GM12892 (cell line): ENCODE measurements at regions not wholly inside any gene's neighbourhood (a gene's known extent, or its start where the extent isn't known, plus 50 kb on each side); places are given as distances from the start of the nearest gene placed in this dataset.

ENCODE experiments used
- POLR2A ChIP-seq: IDR thresholded peaks from 2 replicates; pipeline ENCODE4 v1.6.1; 2011; ENCODE audit warnings: low read depth, low read length, control low read depth
- POLR2AphosphoS5 ChIP-seq: IDR thresholded peaks from 2 replicates; pipeline ENCODE4 v1.6.1; 2011; ENCODE audit warnings: low read depth, low read length, control low read depth
- TAF1 ChIP-seq: IDR thresholded peaks from 2 replicates; pipeline ENCODE4 v1.6.1; 2011; ENCODE audit warnings: low read depth, mild to moderate bottlenecking, control low read depth, low read length, borderline replicate concordance

DNA sequence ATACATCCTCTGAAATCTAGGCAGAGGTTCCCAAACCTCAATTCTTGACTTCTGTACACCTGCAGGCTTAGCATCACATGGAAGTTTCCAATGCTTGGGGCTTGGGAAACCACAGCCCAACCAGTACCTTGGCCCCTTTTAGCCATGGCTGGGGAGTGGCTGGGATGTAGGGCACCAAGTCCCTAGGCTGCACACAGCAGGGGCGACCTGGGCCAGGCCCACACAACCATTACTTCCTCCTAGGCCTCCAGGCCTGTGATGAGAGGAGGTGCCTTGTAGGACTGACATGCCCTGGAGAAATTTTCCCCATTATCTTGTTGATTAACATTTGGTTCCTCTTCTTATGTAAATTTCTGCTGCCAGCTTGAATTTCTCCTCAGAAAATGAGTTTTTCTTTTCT lies 1387.4 kb downstream of the FSCB start:
- TF ChIP-seq POLR2A = no peak
- no peak for TF ChIP-seq POLR2AphosphoS5
- no peak for TF ChIP-seq TAF1
